ENCODE measurements at regions not wholly inside any gene's neighbourhood (a gene's known extent, or its start where the extent isn't known, plus 50 kb on each side); places are given as distances from the start of the nearest gene placed in this dataset.

GRCh38 chr16:6362321-6362720 lies 970.3 kb upstream of the RBFOX1 start:
- no peak for FAIRE-seq
- no peak for DNase-seq (ENCODE audit: low spot score in 2 of 2)

- DNase-seq (ENCODE audit: low spot score in 2 of 2) (no peak), FAIRE-seq (no peak)
Measured at GRCh38 chr16:6360641-6361040, 972.0 kb upstream of the RBFOX1 start.

GRCh38 chr16:6356911-6357310 lies 975.7 kb upstream of the RBFOX1 start:
- DNase-seq (ENCODE audit: low spot score in 2 of 2) (no peak), FAIRE-seq (no peak)

- FAIRE-seq: no peak
- no peak for DNase-seq (ENCODE audit: low spot score in 2 of 2)
Measured at GRCh38 chr16:6349725-6350124, 982.9 kb upstream of the RBFOX1 start.

- DNase-seq (ENCODE audit: low spot score in 2 of 2) (no peak), FAIRE-seq (no peak)
Measured at GRCh38 chr16:6345090-6345489, 987.6 kb upstream of the RBFOX1 start.

- DNase-seq (ENCODE audit: low spot score in 2 of 2): no peak
- no peak for FAIRE-seq
Measured at GRCh38 chr16:6343157-6343556, 989.5 kb upstream of the RBFOX1 start.

GRCh38 chr16:6341981-6342380 lies 990.7 kb upstream of the RBFOX1 start:
- DNase-seq (ENCODE audit: low spot score in 2 of 2): no peak
- no peak for FAIRE-seq

DNA sequence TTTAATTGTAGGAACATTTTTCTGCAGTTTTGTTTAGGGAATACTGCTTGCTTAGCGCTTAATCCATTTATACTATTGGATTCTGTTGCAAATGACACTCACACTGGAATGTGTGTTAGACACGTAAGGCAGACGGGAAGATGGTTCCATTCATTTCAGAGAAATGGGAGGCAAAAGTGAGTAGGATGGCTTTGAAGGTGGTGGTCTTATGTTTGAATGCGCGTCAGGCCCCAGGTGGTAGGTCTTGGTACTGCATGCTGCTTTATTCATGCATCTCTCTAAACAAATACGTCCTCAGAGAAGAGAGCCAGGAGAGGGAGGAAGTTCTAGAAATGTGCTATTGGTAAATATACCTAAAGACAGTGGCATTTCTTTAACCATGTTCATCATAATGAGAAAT lies 997.6 kb upstream of the RBFOX1 start:
- FAIRE-seq (no peak), DNase-seq (ENCODE audit: low spot score in 2 of 2) (no peak)

GRCh38 chr16:6331770-6332169 lies 1000.9 kb upstream of the RBFOX1 start:
- no peak for DNase-seq (ENCODE audit: low spot score in 2 of 2)
- FAIRE-seq: no peak

GRCh38 chr16:6317934-6318333 lies 1014.7 kb upstream of the RBFOX1 start:
- FAIRE-seq: no peak
- DNase-seq (ENCODE audit: low spot score in 2 of 2): no peak

DNA sequence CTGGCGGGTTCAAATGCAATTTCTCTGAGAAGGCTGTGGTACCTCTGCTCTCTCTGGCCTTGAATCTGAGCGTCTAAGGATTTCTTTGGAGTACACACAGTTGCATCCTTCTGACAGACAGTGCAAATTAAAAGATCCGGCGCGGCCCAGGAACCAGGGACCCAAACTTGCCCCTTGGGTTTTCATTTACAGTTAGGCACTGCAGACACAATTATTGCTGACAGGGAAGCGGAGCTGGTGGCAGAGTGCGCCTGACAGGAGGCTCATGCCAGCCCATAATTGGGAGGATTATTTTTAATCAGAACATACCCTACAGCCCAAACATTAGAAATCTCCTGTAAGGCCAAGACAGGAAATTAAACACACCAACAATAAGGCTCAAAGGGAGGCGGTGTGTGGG lies 1023.4 kb upstream of the RBFOX1 start:
- FAIRE-seq (no peak), DNase-seq (ENCODE audit: low spot score in 2 of 2) (no peak)

- DNase-seq (ENCODE audit: low spot score in 2 of 2) (no peak), FAIRE-seq (no peak)
Measured at GRCh38 chr16:6308176-6308575, 1024.5 kb upstream of the RBFOX1 start.

- DNase-seq (ENCODE audit: low spot score in 2 of 2): no peak
Measured at GRCh38 chr16:6300523-6300922, 1032.1 kb upstream of the RBFOX1 start.

DNA sequence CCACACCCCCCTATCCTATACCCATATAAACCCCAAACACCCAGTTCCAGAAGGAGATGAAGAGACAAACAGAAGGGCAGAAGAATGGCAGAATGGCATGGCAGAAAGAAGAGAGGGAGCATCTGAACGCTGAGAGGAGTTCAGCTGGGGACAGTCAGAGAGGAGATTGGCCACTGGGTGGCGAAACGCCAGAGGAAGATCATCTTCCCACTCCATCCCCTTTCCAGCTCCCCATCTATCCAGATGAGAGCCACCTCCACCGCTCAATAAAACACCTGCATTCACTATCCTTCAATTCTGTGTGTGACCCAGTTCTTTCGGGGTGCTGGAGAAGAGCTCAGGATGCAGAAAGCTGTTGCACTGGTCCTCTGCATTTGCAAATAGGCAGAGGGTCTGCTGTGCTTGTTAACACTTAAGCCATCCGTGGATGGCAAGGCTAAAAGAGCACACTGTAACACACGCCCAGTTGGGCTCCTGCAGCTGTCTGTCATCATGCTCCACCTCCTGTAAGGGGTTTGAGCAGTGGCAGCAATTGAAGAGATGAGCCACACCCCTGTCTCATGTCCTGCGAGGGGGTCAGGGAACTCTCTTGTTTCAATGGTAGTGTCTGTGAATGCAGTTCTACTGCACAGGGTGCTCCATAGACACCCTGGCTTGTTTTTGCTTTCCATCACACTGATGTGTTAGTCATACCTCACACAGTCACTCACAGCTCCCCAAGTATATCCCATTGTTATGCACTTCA lies 1034.8 kb upstream of the RBFOX1 start:
- no peak for FAIRE-seq

More at GRCh38 chr16:6300523-6300922, 1032.1 kb upstream of the RBFOX1 start:
- no peak for FAIRE-seq

DNA sequence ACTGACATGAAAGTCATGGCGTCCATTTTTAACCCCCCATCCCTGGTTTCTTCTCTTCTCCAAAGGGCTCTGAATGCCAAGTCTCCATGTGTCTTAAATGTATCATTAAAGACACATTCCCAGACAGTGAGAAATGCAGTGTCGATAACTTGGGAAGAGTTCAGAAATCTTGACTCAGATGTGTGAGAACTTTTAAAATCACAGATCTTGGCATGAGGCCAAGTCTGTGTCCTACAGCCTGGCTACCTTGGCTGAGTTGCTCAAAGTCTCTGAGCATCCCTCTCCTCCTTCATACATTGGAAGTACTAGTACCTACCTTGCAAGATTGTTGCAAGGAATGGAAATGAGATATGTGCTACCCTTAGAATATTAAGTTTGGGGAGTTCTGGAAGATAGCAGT lies 1046.5 kb upstream of the RBFOX1 start:
- FAIRE-seq (no peak), DNase-seq (ENCODE audit: low spot score in 2 of 2) (no peak)

More for the DNA sequence above, 1034.8 kb upstream of the RBFOX1 start:
- no peak for DNase-seq (ENCODE audit: low spot score in 2 of 2)

DNA sequence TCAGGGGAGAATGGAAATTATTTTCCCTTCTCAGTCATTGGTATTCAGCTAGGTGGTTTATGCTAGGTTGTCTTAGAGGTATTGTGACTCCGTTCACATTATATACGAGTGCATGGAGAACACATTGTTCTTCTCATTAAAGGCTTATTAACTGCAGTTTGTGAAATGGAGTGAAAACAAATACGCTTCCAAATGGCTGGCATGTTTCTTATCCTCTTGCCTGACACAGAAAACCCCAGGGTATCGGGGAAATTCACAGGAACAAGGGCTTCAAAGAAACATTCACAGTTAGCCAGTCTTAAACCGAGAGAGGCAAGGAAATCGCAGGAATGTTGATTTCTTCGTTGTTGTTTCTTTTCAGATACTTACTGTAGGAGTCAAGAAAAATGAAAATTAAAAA lies 1047.9 kb upstream of the RBFOX1 start:
- no peak for FAIRE-seq
- no peak for DNase-seq (ENCODE audit: low spot score in 2 of 2)

DNA sequence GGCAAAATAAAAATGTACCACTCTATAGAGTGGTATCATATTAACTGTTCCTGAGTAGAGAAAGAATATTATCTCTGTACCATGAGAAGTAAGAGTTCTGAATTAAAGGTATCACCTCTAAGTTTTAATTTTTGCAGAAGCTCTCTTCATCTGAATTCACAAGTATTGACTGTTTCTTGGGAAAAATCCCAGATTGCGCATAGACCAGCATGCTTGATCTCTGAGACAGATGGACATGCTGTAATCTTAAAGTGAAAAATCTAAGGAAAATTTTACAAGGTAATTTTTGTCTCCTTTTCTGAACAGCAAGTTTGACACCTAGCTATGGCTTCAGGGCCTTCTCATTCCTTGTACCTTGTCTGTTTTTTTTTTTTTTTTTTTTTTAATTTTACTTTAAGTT lies 1050.7 kb upstream of the RBFOX1 start:
- no peak for FAIRE-seq
- DNase-seq (ENCODE audit: low spot score in 2 of 2): no peak

- DNase-seq (ENCODE audit: low spot score in 2 of 2) (no peak), FAIRE-seq (no peak)
Measured at GRCh38 chr16:6281274-6281673, 1051.4 kb upstream of the RBFOX1 start.

- FAIRE-seq (no peak), DNase-seq (ENCODE audit: low spot score in 2 of 2) (no peak)
Measured at GRCh38 chr16:6280055-6280454, 1052.6 kb upstream of the RBFOX1 start.

GRCh38 chr16:6279286-6279685 lies 1053.4 kb upstream of the RBFOX1 start:
- DNase-seq (ENCODE audit: low spot score in 2 of 2) (no peak), FAIRE-seq (no peak)

GRCh38 chr16:6274351-6274750 lies 1058.3 kb upstream of the RBFOX1 start:
- FAIRE-seq: no peak

DNA sequence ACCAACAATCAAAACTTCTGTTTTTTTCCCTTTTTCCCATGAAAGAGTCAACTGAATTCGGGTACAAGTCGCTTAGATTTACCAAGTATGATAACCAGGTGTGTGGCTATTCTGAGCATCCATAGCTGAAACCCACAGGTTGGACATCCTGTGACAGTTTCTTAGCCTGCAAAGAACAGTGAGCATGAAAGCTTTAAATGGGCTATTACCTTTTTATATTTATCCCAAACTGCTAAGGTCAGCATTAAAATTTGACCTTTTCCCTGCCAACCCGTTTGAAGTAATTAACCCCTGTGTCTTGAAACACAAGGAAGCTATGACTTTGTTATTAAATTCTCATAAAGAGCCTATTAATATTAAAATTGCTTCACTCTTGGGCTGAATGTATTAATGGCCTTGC lies 1065.0 kb upstream of the RBFOX1 start:
- FAIRE-seq: no peak
- DNase-seq (ENCODE audit: low spot score in 2 of 2): no peak

More at GRCh38 chr16:6274351-6274750, 1058.3 kb upstream of the RBFOX1 start:
- DNase-seq (ENCODE audit: low spot score in 2 of 2): no peak

GRCh38 chr16:6266703-6267102 lies 1065.9 kb upstream of the RBFOX1 start:
- FAIRE-seq (no peak), DNase-seq (ENCODE audit: low spot score in 2 of 2) (no peak)

Data from frontal cortex (tissue), 3 donors.